GM12891 (cell line): ENCODE measurements at regions not wholly inside any gene's neighbourhood (a gene's known extent, or its start where the extent isn't known, plus 50 kb on each side); places are given as distances from the start of the nearest gene placed in this dataset.

Experiments used
- DNase-seq: peaks from one replicate; pipeline ENCODE4 v3.0.0; 2011; ENCODE audit warnings: low spot score; ENCODE audit not compliant: insufficient read length
- FAIRE-seq: peaks from 2 replicates; lab custom pipeline; 2011; peaks lifted over from hg19 to GRCh38; lab: Jason Lieb, UNC
- PAX5 ChIP-seq: IDR thresholded peaks from 2 replicates; pipeline ENCODE4 v1.6.1; 2011; ENCODE audit warnings: low read length, moderate library complexity, mild to moderate bottlenecking; ENCODE audit not compliant: insufficient read depth, severe bottlenecking
- POLR2A ChIP-seq: IDR thresholded peaks from 2 replicates; pipeline ENCODE4 v1.6.1; 2011; ENCODE audit warnings: low read depth, low read length, control low read depth
- POLR2AphosphoS5 ChIP-seq: IDR thresholded peaks from 2 replicates; pipeline ENCODE4 v1.6.1; 2011; ENCODE audit warnings: low read depth, low read length, control low read depth
- POU2F2 ChIP-seq: IDR thresholded peaks from 2 replicates; pipeline ENCODE4 v1.6.1; 2011; ENCODE audit warnings: low read depth, mild to moderate bottlenecking, control low read depth, low read length, moderate library complexity
- SPI1 ChIP-seq: IDR thresholded peaks from 2 replicates; pipeline ENCODE4 v1.6.1; 2011; ENCODE audit warnings: low read depth, low read length, control low read depth
- TAF1 ChIP-seq: IDR thresholded peaks from 2 replicates; pipeline ENCODE4 v1.6.1; 2011; ENCODE audit warnings: low read depth, low read length, control low read depth

- FAIRE-seq (no peak), DNase-seq (no peak)
- TF ChIP-seq POLR2A = no peak
These were observed 270.2 kb downstream of the IRS2 start for GRCh38 chr13:109516186-109516585.

- FAIRE-seq (no peak), DNase-seq (no peak)
- no peak for TF ChIP-seq TAF1
- no peak for TF ChIP-seq POLR2AphosphoS5
- TF ChIP-seq POLR2A = no peak
- no peak for TF ChIP-seq SPI1
- TF ChIP-seq POU2F2 = no peak
- TF ChIP-seq PAX5 = no peak
These were observed 276.4 kb downstream of the IRS2 start for GRCh38 chr13:109510013-109510412.

GRCh38 chr13:109509154-109509900 lies 277.1 kb downstream of the IRS2 start:
- TF ChIP-seq POLR2AphosphoS5 (no peak), POLR2A (no peak), SPI1 (no peak), PAX5 (no peak), POU2F2 (no peak), TAF1 (no peak)
- FAIRE-seq (no peak), DNase-seq (no peak)

GRCh38 chr13:109500146-109500773 lies 286.1 kb downstream of the IRS2 start:
- FAIRE-seq (no peak), DNase-seq (no peak)
- TF ChIP-seq POLR2A (no peak), POU2F2 (no peak), SPI1 (no peak), PAX5 (no peak), TAF1 (no peak), POLR2AphosphoS5 (no peak)

- DNase-seq (no peak), FAIRE-seq (no peak)
- TF ChIP-seq POU2F2 = no peak
- no peak for TF ChIP-seq POLR2A
- no peak for TF ChIP-seq PAX5
- no peak for TF ChIP-seq TAF1
- no peak for TF ChIP-seq SPI1
- no peak for TF ChIP-seq POLR2AphosphoS5
These were observed 288.5 kb downstream of the IRS2 start for GRCh38 chr13:109497917-109498316.

DNA sequence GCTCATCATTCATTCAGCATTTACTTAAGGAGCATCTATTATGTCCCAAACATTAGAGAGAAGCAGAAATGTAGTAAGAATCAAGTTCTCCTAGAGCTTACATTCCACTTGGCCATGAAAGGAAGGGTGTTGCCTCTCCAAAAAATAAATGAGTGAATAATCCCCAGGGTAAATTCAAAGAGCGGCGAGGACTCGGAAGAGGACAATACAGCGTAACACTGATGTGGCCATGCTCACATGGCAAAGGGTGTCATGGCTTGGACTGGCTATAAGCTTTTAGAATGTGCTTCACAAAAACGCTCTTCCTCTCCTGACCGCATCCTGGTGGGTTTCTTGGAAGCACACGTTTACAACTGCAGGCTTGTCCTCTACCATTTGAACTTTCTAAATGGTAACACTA lies 290.2 kb downstream of the IRS2 start:
- no peak for FAIRE-seq
- no peak for DNase-seq

GRCh38 chr13:109494925-109495369 lies 291.4 kb downstream of the IRS2 start:
- FAIRE-seq (no peak), DNase-seq (no peak)
- TF ChIP-seq POU2F2 = no peak
- no peak for TF ChIP-seq PAX5
- no peak for TF ChIP-seq POLR2A
- TF ChIP-seq POLR2AphosphoS5 = no peak
- no peak for TF ChIP-seq TAF1
- TF ChIP-seq SPI1 = no peak

More for the DNA sequence above, 290.2 kb downstream of the IRS2 start:
- no peak for TF ChIP-seq PAX5

DNA sequence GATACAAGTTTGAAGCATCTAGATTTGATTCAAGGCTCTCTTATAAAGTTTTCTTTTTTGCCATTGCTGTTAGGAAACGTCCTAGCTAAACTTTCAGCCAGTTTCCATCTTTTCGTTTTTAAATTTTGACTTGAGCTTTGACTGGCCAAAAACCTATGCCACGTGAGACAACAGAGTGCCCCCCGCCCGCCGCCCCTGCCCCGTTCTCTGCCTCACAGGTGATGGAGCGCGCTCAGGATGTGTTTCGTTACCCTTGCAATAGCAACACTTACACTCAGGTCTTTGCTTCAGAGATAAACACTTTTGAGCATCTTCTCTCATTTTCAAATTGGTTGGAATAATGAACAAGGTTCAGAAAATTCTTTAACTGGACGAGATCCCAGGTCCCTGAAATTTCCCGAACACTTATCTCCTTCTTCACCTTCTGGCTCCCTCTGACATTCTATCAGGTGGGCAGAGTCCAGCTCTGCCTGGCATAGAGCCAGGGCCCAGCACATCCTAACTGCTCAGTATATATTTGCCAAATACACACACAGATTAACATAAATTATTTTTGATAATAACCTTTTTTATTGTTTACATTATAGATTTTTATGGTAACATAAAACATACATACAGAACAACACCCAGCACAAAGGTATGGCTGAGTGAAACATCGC lies 301.1 kb downstream of the IRS2 start:
- DNase-seq (no peak), FAIRE-seq (no peak)
- no peak for TF ChIP-seq POLR2AphosphoS5
- no peak for TF ChIP-seq SPI1
- TF ChIP-seq POLR2A = no peak
- no peak for TF ChIP-seq POU2F2
- TF ChIP-seq TAF1 = no peak
- no peak for TF ChIP-seq PAX5

DNA sequence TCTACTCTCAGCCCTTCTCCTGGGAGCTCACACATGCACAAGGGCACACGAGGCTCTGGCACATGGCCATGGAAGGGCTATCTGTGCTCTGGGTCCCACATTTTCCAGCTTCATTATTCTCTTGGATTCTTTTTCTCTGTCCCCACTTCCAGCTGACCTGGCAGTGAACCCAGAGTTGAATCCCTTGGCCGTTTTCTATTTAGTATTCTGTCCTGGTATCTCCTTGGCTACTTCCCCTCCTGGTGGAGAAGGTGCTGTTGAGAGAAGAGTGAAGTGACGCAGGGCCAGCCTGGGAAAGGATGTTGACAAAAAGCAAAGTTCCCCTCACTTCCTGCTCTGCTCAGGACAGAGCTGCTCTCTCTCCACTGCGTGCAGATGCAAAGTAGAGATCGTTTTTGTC lies 303.1 kb downstream of the IRS2 start:
- DNase-seq (no peak), FAIRE-seq (no peak)
- no peak for TF ChIP-seq PAX5
- no peak for TF ChIP-seq POLR2A
- no peak for TF ChIP-seq POU2F2
- TF ChIP-seq POLR2AphosphoS5 = no peak
- TF ChIP-seq SPI1 = no peak

DNA sequence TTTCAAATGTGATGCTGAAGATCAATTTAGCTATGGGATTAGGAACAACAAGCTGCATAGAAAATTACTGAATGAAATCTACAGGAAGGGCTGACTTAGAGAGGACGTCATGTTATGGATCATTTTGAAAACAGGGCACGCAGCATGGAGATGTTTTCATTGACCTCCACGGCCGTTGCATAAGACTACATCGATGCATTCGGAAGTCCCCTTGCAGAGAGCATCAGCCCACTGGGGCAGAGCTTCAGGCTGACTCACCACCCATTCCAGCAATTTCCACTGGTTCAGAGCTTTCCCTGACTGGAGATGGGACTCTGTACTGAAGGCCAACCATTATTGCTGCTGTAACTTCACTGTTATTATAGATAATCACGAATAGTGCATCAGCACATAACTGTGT lies 305.3 kb downstream of the IRS2 start:
- no peak for DNase-seq
- FAIRE-seq = no peak
- no peak for TF ChIP-seq POLR2A
- no peak for TF ChIP-seq SPI1
- no peak for TF ChIP-seq TAF1
- no peak for TF ChIP-seq POLR2AphosphoS5
- no peak for TF ChIP-seq POU2F2
- no peak for TF ChIP-seq PAX5
